Activated naive CD4-positive, alpha-beta T cell treated with anti-CD3 and anti-CD28 coated beads, Interleukin-2, amount 50 U/mL, for 72 hours (primary cell): ENCODE measurements at regions not wholly inside any gene's neighbourhood (a gene's known extent, or its start where the extent isn't known, plus 50 kb on each side); places are given as distances from the start of the nearest gene placed in this dataset.
"Not testable (repeated sequence)": the region's sequence is repeated elsewhere in the genome, so short reads cannot be mapped to it uniquely, and the experiment has no call there.

Source experiments
- ATAC-seq, 2 donors: fragments of 150-1000 bp; cut with Tn5 transposase; 2 replicates each; pipeline ENCODE4 v1.10.0; 2021; ENCODE audit warnings: mild to moderate bottlenecking in 2 of 2, moderate library complexity in 2 of 2
- DNase-seq, 2 donors: peaks; one replicate each; pipeline ENCODE4 v3.0.0; 2021 to 2022; ENCODE audit warnings: low spot score in 2 of 2
- H3K27ac Mint-ChIP-seq, 2 donors: one replicate each; pipeline ENCODE4 v1.8.0; 2022; ENCODE audit warnings: mild to moderate bottlenecking in 2 of 2, mixed read lengths in 2 of 2
- H3K36me3 Mint-ChIP-seq, 2 donors: one replicate each; pipeline ENCODE4 v1.8.0; 2022; ENCODE audit warnings: mixed read lengths in 2 of 2
- H3K9me3 Mint-ChIP-seq, 2 donors: one replicate each; pipeline ENCODE4 v1.8.0; 2022; ENCODE audit warnings: mixed read lengths in 2 of 2

DNA sequence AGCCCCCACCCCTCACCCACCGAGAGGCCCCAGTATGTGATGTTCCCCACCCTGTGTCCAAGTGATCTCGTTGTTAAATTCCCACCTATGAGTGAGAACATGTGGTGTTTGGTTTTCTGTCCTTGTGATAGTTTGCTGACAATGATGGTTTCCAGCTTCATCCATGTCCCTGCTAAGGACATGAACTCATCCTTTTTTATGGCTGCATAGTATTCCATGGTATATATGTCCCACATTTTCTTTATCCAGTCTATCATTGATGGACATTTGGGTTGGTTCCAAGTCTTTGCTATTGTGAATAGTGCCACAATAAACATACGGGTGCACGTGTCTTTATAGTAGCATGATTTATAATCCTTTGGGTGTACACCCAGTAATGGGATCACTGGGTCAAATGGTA, 79.2 kb downstream of the PXDC1 start:
- not testable (repeated sequence) for DNase-seq, H3K36me3 Mint-ChIP-seq, ATAC-seq, H3K27ac Mint-ChIP-seq
- H3K9me3 Mint-ChIP-seq: peaks cover 11 to 18% of the 10 kb centered on the region in 2 donors

- DNase-seq (no peak), ATAC-seq (no peak)
- no peak overlapping the region for H3K27ac Mint-ChIP-seq
- H3K36me3 Mint-ChIP-seq: no peaks in the 10 kb centered on the region
- H3K9me3 Mint-ChIP-seq: peaks cover 15 to 23% of the 10 kb centered on the region in 2 donors
Measured at GRCh38 chr6:3671382-3671781, 80.1 kb downstream of the PXDC1 start.

GRCh38 chr6:3670356-3670755, 81.2 kb downstream of the PXDC1 start:
- peaks cover 15 to 22% of the 10 kb centered on the region in 2 donors for H3K9me3 Mint-ChIP-seq
- no peaks in the 10 kb centered on the region for H3K36me3 Mint-ChIP-seq
- DNase-seq (no peak), ATAC-seq (no peak)
- no peak overlapping the region for H3K27ac Mint-ChIP-seq

GRCh38 chr6:3669916-3670315, 81.6 kb downstream of the PXDC1 start:
- Mint-ChIP-seq H3K9me3 (peaks cover 11 to 18% of the 10 kb centered on the region in 2 donors), H3K36me3 (no peaks in the 10 kb centered on the region), H3K27ac (no peak overlapping the region)
- ATAC-seq (no peak), DNase-seq (no peak)

DNA sequence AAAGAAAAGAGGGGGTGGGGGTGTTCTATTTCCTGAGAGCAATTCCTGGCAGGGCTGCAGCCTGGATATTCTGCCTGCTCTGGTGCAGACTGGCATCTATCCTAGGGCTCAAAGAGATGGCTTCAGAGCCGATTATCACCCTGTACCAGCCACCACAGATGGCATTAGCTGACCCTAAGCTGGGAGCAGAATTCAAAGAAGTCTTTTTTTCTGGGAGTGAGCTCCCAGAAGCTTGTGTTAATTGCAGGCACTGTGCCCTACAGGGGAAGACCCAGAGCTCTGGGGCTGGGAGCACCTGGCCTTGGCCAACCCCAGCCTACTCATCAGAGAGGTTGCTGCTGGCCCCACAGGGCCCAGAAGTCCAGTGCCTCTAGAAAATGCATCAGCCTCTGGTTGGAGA, 85.9 kb downstream of the PXDC1 start:
- Mint-ChIP-seq H3K9me3 (peaks cover 7 to 9% of the 10 kb centered on the region in 2 donors), H3K27ac (no peak overlapping the region), H3K36me3 (no peaks in the 10 kb centered on the region)
- ATAC-seq (no peak), DNase-seq (no peak)

DNA sequence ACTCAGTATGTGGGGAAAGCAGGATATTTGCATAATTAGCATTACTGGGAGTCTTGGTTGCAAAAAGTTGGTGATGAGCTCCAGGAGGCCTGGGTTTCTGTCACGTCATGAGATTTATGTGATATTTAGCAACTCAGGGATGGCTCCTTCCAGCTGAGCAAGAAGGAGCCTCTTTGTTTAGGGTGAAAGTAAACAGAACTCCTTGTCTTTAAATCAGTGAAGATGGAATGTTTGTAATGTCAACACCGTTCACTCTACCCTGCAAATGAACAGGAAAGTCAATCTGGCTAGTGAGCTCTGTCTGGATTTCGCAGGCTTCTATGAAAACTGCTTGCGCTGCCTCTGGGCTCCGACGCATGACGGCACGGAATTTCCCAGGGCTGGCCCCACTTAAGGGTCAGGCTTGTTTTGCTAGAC, 86.9 kb downstream of the PXDC1 start:
- no peaks in the 10 kb centered on the region for H3K36me3 Mint-ChIP-seq
- DNase-seq (no peak), ATAC-seq (no peak)
- no peak overlapping the region for H3K27ac Mint-ChIP-seq
- H3K9me3 Mint-ChIP-seq: peaks cover 7 to 9% of the 10 kb centered on the region in 2 donors

- ATAC-seq: no peak
- H3K36me3 Mint-ChIP-seq: no peaks in the 10 kb centered on the region
- no peak for DNase-seq
- no peak overlapping the region for H3K27ac Mint-ChIP-seq
- peaks cover 3 to 5% of the 10 kb centered on the region in 2 donors for H3K9me3 Mint-ChIP-seq
Measured at GRCh38 chr6:3663811-3664210, 87.7 kb downstream of the PXDC1 start.

GRCh38 chr6:3663081-3663480, 88.4 kb downstream of the PXDC1 start:
- H3K27ac Mint-ChIP-seq: no peak overlapping the region
- H3K36me3 Mint-ChIP-seq: no peaks in the 10 kb centered on the region
- peaks cover 3 to 5% of the 10 kb centered on the region in 2 donors for H3K9me3 Mint-ChIP-seq

DNA sequence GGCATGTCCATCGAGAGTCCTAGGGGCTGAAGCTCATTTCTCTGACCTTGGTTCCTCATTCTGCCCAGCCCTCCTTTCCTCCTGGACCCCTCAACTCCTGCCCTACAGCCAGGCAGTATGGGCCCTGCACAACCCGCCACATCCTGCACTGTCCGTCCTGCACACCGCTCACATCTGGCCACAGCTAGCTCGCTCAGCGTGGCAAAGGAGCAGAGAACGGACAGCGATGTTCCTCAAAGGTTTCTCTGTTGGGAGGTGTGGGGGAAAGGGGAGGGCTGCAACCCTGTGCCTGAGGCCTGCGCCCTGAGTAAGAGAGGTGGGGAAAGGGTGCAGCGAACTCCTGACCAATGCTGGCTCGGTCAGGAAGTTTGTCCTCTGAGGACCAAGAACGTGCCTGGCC, 90.1 kb downstream of the PXDC1 start:
- Mint-ChIP-seq H3K27ac (no peak overlapping the region), H3K36me3 (no peaks in the 10 kb centered on the region), H3K9me3 (no peaks in the 10 kb centered on the region)
- ATAC-seq (no peak), DNase-seq (no peak)

More at GRCh38 chr6:3663081-3663480, 88.4 kb downstream of the PXDC1 start:
- ATAC-seq (no peak), DNase-seq (no peak)

GRCh38 chr6:3660473-3660872, 91.0 kb downstream of the PXDC1 start:
- DNase-seq (no peak), ATAC-seq (no peak)
- Mint-ChIP-seq H3K27ac (no peak overlapping the region), H3K36me3 (no peaks in the 10 kb centered on the region), H3K9me3 (no peaks in the 10 kb centered on the region)

DNA sequence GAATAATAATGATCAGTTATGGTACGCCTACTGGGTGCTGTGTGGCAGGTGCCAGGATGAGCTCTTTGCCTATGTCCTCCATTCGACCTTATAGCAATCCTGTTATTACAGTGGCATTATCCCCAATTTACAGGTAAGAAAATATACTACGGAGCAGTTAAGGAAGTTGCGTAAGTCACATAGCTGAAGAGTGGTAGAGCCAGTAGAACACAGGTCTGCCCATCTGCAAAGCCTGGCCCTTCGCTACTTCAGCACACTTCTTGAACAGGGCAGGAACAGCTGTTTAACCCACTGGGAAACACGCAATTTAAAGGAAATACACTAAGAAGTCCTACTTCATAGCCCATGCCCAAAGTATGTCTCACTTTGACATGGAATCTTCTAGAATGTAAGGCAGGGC, 91.8 kb downstream of the PXDC1 start:
- no peaks in the 10 kb centered on the region for H3K9me3 Mint-ChIP-seq
- ATAC-seq: no peak
- no peak for DNase-seq
- no peak overlapping the region for H3K27ac Mint-ChIP-seq
- H3K36me3 Mint-ChIP-seq: no peaks in the 10 kb centered on the region

GRCh38 chr6:3656076-3656475, 95.4 kb downstream of the PXDC1 start:
- no peaks in the 10 kb centered on the region for H3K36me3 Mint-ChIP-seq
- H3K27ac Mint-ChIP-seq: no peak overlapping the region
- DNase-seq (no peak), ATAC-seq (no peak)
- H3K9me3 Mint-ChIP-seq: no peaks in the 10 kb centered on the region

GRCh38 chr6:3654898-3655297, 96.6 kb downstream of the PXDC1 start:
- DNase-seq: no peak
- Mint-ChIP-seq H3K9me3 (no peaks in the 10 kb centered on the region), H3K36me3 (no peaks in the 10 kb centered on the region), H3K27ac (no peak overlapping the region)
- no peak for ATAC-seq

DNA sequence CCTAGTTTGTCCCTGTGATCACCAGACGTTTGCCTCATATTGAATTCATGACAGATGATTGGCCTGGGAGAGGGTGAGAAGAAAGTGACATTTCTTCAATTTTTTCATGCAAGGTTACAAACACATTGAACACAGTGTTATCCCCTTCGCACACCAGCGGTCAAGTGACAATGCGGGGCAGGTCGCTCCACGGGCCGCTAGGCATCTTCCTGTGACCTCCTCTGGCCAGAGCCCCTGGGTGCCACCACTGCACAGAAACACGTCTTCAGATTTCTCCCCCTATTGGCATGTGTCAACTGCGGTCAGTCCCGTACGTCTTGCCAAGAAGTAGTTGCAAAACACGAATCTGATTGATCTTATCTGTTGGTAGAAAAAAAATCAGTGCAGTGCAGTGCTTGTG, 97.1 kb downstream of the PXDC1 start:
- Mint-ChIP-seq H3K9me3 (no peaks in the 10 kb centered on the region), H3K27ac (no peak overlapping the region), H3K36me3 (no peaks in the 10 kb centered on the region)
- ATAC-seq: no peak
- no peak for DNase-seq

DNA sequence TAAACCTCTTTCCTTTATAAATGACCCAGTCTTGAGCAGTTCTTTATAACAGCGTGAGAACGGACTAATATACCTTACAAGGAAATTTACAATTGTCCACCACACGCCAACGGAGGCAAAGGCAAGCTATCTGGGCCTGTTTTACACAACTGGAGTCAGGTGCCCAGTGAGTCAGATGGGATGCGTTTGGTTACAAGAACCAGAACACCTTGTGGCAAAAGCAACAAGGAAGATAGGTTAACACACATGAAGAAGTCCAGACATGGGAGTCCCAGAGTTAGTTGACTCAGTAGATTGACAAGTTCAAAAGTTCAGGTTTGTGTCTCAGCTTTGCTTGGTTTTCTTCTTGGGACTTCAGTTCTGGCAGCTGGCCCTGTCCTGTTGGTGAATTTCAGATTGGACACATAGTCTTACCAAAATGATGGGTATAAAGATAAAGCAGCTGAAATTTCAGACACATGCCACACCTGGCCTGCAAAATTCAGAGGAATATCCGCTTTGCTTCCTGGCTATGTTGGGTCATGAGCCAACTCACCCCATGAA, 97.9 kb downstream of the PXDC1 start:
- H3K9me3 Mint-ChIP-seq: no peaks in the 10 kb centered on the region
- ATAC-seq (no peak), DNase-seq (no peak)
- H3K27ac Mint-ChIP-seq: no peak overlapping the region
- no peaks in the 10 kb centered on the region for H3K36me3 Mint-ChIP-seq

- no peak for DNase-seq
- Mint-ChIP-seq H3K9me3 (no peaks in the 10 kb centered on the region), H3K27ac (no peak overlapping the region), H3K36me3 (no peaks in the 10 kb centered on the region)
- ATAC-seq: no peak
Measured at GRCh38 chr6:3651698-3652229, 99.7 kb downstream of the PXDC1 start.

DNA sequence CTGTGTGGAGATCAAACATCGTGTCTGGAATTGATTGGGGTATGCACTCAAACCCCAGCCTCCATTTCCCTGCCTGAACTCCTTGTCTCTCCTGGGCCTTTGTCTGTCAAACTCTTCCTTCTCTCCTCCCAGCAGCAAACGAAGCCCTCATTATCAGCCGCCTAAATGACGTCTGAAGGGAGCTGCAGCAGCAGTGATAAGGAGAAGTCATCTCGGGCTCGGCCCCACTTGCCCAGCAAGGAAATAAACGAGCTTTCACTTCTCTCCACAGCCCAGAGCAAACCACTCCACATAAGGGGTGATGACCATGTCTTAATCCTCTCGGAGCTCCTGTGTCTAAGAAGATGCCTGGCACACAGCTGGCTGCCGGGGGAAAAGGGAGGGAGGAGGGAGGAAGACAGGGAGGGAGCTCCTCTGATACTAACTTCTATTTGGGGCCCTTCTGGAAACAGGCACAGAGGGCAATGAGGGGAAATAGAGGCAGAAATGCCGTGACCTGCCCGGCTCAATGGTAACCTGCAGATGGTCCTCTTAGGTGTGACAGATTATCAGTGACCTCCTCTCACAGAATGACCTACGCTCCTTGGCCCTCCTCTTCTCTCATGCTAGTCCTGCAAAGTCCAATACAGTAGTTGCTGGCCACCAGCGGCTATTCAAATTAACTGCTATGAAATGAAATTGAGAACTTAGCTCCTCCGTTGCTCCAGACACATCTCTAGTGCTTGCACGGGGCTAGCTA, 100.4 kb downstream of the PXDC1 start:
- H3K27ac Mint-ChIP-seq: no peak overlapping the region
- no peak for DNase-seq
- H3K36me3 Mint-ChIP-seq: no peaks in the 10 kb centered on the region
- H3K9me3 Mint-ChIP-seq: no peaks in the 10 kb centered on the region
- no peak for ATAC-seq
